Activated CD4-positive, alpha-beta T cell treated with anti-CD3 and anti-CD28 coated beads, Interleukin-2, amount 50 U/mL, for 16 hours (primary cell): ENCODE measurements at regions not wholly inside any gene's neighbourhood (a gene's known extent, or its start where the extent isn't known, plus 50 kb on each side); places are given as distances from the start of the nearest gene placed in this dataset.
"Not testable (repeated sequence)": the region's sequence is repeated elsewhere in the genome, so short reads cannot be mapped to it uniquely, and the experiment has no call there.

Experiments
- DNase-seq: peaks from one replicate; pipeline ENCODE4 v3.0.0-alpha.2; 2020

GRCh38 chr15:31705076-31705678, 325.1 kb upstream of the CHRNA7 start:
- DNase-seq: not testable (repeated sequence)

GRCh38 chr15:31707944-31708702, 322.2 kb upstream of the CHRNA7 start:
- not testable (repeated sequence) for DNase-seq

DNA sequence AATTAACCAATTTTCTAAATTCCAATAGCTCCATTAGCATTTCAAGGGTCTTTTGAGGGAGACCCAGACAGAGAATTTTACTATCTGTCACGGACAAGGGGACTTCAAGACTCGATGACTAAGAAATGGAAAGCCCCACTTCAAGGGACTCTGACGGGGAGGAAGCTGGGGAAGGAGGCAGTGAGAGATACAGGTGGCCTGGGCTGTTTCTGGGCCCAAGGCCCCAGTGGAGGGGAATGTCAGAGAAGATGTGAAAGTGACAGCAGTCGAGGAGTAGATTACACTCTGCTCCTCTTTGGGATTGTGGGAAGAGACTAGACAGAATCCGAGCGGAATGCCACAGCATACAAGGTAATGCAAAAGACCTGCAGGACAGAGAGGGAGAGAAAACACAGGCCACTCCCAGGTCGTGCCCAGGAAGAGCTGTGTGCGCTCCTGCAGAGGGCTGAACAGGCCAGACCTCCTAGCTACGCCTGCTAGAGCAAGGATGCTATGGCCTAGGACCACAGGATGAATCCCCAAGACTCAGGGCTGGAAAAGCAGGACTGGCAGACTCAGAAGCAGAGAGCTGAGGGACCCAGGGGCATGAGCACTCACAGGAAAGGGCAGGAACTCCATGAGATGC, 321.5 kb upstream of the CHRNA7 start:
- DNase-seq: not testable (repeated sequence)

GRCh38 chr15:31709479-31709878, 320.8 kb upstream of the CHRNA7 start:
- DNase-seq: not testable (repeated sequence)

DNA sequence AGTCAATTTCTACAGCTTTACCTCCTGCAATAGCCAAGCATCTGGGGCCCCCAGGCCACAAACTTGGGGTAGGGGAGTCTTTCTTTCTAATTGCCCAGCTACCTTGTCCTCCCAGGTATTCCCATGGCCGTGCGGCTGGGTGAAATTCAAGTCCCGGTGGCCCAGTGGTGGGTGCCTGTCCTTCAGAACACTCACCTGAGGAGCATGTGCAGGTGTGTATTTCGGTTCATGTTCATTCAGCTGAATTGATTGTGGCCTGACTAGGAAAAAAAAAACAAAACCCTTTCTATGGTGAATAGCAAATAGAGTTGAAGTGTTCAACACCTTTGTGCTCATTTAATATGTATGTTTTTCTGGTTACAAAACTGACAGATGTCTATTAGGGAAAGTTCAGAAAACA, 319.5 kb upstream of the CHRNA7 start:
- not testable (repeated sequence) for DNase-seq

- not testable (repeated sequence) for DNase-seq
These were observed 315.1 kb upstream of the CHRNA7 start for GRCh38 chr15:31715208-31715607.

DNA sequence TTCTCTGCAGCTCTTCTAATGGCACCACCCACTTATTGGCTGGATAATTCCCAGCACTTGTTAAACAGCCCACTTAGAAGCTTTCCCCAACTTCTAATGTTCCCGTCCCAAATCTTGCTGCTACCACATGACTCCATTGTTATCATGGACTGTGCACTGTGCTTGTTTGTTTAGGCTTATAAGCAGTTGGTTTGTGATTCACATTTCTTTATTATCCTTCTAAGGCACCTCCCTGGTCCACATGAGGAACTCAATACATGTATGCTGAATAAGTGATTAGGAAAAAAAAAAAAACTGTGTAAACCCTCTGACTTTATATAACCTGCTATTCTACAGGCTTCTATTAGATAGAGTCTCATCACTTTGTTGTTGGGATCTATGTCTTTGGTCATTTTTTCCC, 311.7 kb upstream of the CHRNA7 start:
- not testable (repeated sequence) for DNase-seq

- not testable (repeated sequence) for DNase-seq
These were observed 310.8 kb upstream of the CHRNA7 start for GRCh38 chr15:31719396-31720022.

- not testable (repeated sequence) for DNase-seq
These were observed 307.3 kb upstream of the CHRNA7 start for GRCh38 chr15:31723019-31723418.

DNA sequence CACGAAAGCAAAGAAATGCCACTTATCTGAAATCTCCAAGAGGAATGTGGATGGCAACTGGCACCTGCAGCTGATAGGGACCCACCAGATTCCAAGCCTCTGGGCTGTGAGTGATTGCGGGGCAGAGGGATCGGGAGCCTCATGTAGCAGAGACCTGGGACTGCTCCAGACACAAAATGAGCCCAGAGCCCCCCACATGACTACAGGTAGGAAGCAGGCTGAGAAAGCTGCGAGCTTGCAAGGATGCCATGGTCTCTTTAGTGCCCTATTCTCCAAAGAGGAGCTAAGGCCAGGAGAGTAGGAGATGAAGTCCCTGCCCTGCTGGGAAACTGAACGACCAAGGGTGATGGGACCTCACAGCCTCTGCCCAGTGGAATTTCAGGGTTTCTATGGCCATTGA, 305.4 kb upstream of the CHRNA7 start:
- DNase-seq: not testable (repeated sequence)

GRCh38 chr15:31725619-31726018, 304.7 kb upstream of the CHRNA7 start:
- DNase-seq: not testable (repeated sequence)

DNA sequence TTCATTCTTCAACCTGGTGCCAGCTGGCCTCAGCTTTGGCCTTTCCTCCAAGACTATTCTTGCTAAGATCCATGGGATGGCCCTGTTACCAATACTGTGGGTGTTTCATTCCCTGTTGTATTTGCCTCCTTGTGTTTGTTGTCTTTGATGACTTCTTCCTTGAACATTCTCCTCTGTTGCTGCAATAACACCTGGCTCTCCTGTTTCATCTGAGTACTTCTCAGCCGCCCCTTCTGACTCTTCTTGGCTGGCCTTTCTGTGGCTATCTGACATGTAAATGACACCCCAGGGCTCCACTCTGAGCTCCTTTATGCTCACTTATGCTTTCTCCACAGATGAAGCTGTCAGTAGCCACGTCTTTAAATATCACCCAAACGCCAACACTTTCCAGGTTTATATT, 302.7 kb upstream of the CHRNA7 start:
- no peak for DNase-seq

GRCh38 chr15:31732726-31733125, 297.6 kb upstream of the CHRNA7 start:
- DNase-seq: no peak

DNA sequence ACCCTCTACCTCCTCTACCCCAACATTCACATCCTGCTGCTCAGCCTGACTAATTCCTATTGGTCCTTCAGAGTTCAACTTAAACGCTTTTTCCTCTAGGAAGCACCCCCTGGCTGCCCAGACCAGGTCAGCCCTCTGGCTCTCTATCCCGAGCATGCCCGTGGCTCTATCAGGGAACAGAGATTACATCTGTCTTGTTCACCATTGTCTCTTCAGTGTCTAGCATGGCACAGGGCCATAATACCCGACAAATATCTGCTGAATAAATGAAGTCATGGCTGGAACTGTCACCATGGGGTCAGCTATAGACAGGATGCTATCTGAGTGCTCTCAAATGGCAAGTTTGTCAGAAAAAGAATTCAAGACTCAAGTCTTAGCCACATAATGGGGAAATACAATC, 296.9 kb upstream of the CHRNA7 start:
- DNase-seq: no peak

GRCh38 chr15:31740203-31740602, 290.1 kb upstream of the CHRNA7 start:
- no peak for DNase-seq

- no peak for DNase-seq
These were observed 284.5 kb upstream of the CHRNA7 start for GRCh38 chr15:31745841-31746240.

DNA sequence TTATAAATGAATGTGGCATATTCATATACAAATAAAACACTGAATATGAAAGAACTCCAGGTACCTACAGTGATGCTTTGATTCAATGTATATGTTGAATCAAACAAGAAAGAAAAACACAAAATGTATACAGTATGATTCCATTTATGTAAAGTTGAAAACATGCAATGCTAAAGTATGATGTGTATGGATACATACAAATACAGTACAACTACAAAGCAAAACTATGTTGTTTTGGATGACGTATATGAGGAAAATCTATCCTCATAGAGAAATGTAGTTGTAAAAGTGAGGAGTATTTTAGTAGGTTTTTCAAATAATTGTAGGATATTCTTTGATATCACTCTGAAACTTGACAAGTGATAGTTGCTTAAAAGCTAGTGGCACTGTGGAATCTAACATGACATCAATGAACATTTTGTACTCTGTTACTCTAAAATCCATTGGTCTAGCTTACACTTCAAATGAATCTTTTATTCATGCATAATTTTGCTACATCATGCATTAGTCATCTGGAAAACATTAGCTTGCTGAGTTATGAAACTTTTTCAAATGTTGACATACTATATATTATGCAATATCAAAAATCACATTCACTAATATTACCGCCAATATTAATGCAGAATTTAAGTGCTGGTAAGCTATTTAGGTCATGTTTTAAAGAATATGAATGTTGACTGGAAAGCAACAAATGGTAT, 278.1 kb upstream of the CHRNA7 start:
- no peak for DNase-seq

GRCh38 chr15:31752905-31753304, 277.4 kb upstream of the CHRNA7 start:
- DNase-seq: no peak

DNA sequence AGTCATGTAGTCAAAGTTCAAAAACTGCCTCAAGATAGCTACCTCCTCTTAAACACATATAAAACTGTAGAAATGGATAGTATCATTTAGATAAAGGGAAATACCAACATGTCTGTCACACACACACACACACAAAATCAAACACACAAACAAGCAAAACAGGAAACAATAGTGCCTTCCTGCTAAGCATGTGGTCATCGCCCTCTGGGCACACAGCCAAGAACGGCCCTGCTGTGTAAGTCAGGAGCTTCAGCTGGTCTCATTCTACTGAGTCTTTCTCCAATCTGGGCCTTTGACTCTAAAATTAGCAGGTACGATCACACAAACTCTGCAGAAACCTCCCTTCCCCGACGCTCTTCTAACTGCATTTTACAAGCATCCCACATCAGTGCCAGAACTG, 272.2 kb upstream of the CHRNA7 start:
- no peak for DNase-seq

DNA sequence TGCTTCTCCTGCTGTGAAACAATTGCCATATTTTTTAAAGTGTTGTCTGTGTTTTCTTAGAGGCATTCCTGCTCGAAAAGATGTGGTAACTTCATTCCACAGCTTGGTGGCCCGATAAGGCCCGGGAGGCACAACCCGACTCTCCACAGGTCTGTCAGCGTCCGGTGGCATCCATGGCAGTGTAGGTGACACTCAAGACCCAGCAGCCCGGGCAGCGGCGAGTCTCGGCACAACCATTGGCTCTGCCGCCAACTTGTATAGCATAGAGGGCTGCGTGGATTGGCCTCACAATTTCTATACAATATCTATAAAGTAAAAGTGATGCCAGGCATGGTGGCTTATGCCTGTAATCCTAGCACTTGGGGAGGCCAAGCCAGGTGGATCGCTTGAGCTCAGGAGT, 262.3 kb upstream of the CHRNA7 start:
- DNase-seq: no peak

- DNase-seq: no peak
These were observed 256.3 kb upstream of the CHRNA7 start for GRCh38 chr15:31774045-31774444.

GRCh38 chr15:31776039-31776438, 254.3 kb upstream of the CHRNA7 start:
- DNase-seq: no peak

- no peak for DNase-seq
These were observed 249.1 kb upstream of the CHRNA7 start for GRCh38 chr15:31781261-31781660.
